Effector CD4-positive, alpha-beta T cell (primary cell): ENCODE measurements at regions not wholly inside any gene's neighbourhood (a gene's known extent, or its start where the extent isn't known, plus 50 kb on each side); places are given as distances from the start of the nearest gene placed in this dataset.
"Not testable (repeated sequence)": the region's sequence is repeated elsewhere in the genome, so short reads cannot be mapped to it uniquely, and the experiment has no call there.

Experiments used
- DNase-seq: peaks from one replicate; pipeline ENCODE4 v3.0.0-alpha.2; 2020

GRCh38 chr15:96585484-96586386, 255.2 kb downstream of the NR2F2 start:
- no peak for DNase-seq

- no peak for DNase-seq
These were observed 256.4 kb downstream of the NR2F2 start for GRCh38 chr15:96586901-96587300.

DNA sequence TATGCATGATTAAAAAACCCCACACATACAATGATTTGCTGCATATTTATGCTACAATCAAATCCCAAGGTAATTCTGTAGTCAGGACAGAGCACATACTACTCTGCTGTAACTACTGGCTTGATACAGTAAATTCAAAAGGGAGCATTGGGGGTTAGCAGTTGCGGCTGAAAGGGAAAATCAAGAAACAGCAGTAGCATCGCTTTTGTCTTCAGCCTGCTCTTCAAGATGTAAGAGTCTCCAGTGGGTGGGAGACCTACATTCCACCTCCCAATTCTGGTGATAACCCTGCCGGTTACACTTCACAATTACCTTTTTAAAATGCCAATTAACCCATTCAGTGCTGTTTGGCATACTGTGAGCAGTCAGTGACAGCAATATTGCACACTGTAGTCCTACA, 259.4 kb downstream of the NR2F2 start:
- DNase-seq, result no peak

DNA sequence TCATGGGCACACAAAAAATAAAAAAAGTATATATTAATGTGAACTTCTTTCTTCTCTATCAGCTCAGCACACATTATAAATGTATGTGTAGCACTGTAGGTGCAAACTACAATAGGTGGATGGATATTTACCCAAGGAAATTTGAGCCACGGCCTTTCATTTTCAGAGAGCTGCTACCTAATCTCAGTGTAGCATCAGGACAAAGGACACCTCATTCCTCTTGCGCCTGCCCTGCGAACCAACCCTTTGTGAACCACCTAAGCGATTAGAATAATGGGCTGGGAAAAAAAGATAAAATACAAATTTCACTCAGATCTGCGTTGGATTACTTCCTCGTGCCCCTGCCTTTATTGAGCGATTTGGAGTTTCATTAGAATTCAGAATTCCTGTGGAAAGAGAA, 263.2 kb downstream of the NR2F2 start:
- no peak for DNase-seq

GRCh38 chr15:96595951-96596350, 265.5 kb downstream of the NR2F2 start:
- DNase-seq, result no peak

DNA sequence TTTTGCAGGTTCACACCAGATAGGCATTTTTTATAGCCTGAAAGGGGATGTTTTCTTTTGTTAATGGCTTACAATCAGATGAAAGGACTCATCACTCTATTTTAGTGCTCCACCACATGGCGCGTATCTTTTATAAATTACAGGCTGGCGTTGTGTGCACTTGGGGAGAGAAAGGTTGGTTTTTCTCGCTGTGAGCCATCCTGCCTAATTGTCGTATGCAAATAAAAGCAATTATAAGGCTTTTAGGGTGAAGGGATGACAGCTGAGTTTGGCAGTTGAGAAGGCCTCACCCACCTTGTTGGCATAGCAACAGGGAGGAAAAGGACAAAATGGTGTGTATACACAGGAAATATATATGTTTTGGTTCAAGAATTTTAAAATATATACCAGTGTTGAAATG, 268.0 kb downstream of the NR2F2 start:
- DNase-seq, result no peak

GRCh38 chr15:96599268-96599667, 268.8 kb downstream of the NR2F2 start:
- DNase-seq, result no peak

- no peak for DNase-seq
These were observed 269.9 kb downstream of the NR2F2 start for GRCh38 chr15:96600350-96600749.

GRCh38 chr15:96606617-96607016, 276.1 kb downstream of the NR2F2 start:
- no peak for DNase-seq

GRCh38 chr15:96610757-96611156, 280.3 kb downstream of the NR2F2 start:
- DNase-seq, result no peak

DNA sequence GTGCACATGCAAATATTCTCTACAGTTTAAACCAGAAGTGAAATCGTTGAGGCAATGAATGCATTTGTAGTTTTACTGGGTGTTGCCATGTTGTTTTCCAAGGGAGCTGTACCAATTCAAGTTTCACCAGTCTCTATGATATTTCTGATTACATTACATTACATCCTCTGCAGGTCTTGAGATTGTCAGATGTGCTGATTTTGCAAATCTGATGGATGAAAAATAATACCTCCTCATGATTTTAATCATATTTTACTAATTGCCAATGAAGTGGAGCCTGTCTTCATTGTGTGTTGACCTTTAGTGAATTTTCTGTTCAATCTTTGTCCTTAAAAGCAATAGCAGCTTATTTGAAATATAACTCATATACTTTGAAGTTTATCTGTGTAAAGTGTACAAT, 282.4 kb downstream of the NR2F2 start:
- no peak for DNase-seq

DNA sequence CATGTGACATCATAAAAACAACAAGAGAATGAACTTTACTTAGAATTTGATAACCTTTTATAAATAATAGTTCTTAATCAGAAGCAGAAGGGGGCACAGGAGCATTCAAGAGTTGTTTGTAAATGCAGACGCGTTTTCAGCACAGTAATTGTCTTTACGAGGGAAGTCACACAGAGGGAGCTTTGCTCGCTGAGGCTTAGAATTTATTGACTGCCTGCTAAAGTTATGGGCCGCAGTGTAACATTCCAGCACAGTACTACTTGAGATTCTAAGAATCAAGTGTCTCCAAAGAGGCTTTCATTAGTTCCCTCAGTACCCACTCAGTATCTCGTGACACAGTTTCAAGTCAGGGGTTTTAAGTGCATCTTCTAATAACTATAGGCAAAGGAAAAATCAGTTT, 288.7 kb downstream of the NR2F2 start:
- DNase-seq, result no peak

GRCh38 chr15:96622714-96623113, 292.2 kb downstream of the NR2F2 start:
- DNase-seq, result no peak

GRCh38 chr15:96625256-96625655, 294.8 kb downstream of the NR2F2 start:
- DNase-seq, result no peak

DNA sequence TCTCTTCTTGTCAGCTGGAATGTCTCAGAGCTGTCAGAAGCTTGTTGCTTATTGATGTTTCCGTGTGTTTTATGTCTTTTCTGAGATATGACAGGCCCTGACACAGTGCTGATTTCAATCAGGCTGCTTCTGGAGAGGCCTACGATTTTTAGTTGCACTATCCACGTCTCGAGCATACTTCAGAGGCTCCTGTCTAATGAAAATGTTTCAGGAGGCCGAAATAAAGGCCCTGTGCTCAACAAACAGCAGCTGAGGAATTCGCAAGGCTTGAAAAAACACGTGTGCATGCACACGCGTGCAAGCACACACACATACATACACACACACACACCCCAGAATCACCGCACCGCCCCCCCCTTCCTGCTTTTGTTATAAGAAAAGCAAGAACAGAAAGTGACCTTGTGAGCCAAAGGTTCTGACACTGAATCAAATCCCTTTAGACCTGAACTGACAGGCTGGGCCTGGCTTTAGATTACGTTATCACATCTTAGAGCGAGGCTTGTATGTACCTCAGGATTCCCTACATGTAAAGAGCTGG, 296.6 kb downstream of the NR2F2 start:
- DNase-seq, result no peak

- DNase-seq, result no peak
These were observed 299.0 kb downstream of the NR2F2 start for GRCh38 chr15:96629511-96629910.

DNA sequence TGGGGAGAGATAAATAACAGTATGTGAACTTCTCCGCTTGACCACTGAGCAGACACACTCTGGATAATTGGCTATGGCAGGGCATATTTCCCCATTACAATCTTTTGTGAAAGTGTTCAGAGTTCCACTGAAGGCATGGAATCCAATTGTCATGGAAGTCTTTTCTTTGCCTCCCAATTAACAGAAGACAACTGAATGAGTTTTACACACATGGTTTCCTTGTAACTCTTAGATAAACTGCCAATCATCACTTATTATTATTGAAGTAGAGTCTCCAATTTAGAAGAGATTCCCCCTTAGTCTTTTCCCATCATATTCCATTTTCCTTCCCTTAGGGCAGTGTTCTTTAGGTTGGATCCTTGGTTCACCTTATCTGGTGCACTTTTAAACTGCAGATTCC, 308.3 kb downstream of the NR2F2 start:
- DNase-seq, result no peak

GRCh38 chr15:96645796-96646195, 315.3 kb downstream of the NR2F2 start:
- no peak for DNase-seq

DNA sequence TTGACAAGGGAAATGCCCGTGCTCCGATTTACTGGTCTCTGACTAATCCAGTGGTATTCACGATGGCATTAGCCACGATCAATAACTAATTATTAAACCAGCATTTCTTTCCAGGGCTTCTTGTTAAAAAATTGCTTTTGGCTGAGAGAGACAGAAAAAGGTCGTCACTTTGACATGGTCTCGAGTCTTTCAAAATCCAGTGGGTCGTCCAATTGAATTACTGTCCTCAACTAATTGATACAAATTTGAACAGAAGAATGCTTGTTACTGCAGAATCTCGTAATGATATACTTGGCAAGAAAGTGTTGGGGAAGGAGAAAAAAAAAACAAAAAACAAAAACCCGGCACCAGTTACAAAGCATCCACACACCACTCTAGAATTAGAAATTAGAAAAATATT, 318.4 kb downstream of the NR2F2 start:
- DNase-seq, result no peak

DNA sequence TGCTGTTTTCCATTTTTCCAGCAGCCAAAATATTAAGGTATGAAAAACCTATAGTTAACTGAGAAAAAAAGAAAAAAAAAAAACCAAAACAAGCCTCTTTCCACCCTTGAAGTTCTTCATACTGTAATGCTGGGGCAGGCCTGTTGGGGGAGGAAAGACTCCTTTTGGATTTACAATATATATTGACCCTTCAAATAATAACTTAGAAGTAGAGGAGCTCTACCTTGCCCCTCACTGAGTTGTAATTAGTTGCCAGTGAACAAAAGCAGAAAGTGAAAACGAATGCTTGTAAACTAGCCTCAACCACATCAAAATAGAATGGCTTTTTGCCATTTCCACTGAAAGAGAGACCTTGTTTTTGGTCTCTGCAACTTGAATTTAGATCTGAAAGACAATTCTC, 326.6 kb downstream of the NR2F2 start:
- no peak for DNase-seq

DNA sequence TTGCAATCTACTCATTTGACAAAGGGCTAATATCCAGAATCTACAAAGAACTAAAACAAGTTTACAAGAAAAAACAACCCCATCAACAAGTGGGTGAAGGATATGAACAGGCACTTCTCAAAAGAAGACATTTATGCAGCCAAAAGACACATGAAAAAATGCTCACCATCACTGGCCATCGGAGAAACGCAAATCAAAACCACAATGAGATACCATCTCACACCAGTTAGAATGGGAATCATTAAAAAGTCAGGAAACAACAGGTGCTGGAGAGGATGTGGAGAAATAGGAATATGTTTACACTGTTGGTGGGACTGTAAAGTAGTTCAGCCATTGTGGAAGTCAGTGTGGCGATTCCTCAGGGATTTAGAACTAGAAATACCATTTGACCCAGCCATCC, 336.5 kb downstream of the NR2F2 start:
- DNase-seq, result not testable (repeated sequence)

- no peak for DNase-seq
These were observed 339.9 kb downstream of the NR2F2 start for GRCh38 chr15:96670389-96670788.

DNA sequence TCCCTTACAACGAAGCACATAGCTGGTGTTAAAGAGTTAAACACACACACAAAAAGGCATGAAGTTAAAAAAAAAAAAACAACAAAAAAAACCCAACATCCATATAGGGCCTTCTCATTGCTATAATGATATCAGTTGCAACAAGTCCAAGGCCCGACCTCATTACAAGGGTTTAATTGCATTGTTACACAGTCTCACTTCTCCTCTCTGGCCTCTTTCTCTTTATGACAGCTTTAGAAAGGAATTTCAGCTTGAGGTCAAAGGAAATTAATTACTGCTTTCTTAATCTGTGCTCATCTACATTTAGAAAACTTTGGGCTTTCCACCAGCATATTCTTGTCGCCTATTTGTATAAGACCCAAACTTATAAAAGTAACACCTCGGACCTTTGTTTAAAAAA, 342.1 kb downstream of the NR2F2 start:
- no peak for DNase-seq

DNA sequence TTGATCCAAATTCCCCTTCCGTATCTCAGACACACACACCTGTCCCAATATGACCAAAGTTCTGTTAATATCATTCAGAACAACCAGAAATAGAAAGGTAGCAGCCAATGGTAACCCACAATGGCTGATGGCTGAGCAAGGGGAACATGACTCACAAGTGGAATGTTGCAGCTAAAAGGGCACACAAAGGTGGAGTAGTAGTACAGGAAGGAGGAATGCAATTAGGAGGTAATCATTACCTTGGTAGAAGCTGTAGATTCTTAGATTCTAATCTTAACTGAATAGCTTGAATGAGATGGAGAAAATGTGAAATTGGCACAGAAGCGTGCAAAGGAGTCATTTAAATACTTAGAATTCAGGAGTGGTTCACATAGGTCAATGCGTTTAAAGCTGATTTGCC, 347.9 kb downstream of the NR2F2 start:
- no peak for DNase-seq
